Central memory CD8-positive, alpha-beta T cell (primary cell): ENCODE measurements at regions not wholly inside any gene's neighbourhood (a gene's known extent, or its start where the extent isn't known, plus 50 kb on each side); places are given as distances from the start of the nearest gene placed in this dataset.
"Not testable (repeated sequence)": the region's sequence is repeated elsewhere in the genome, so short reads cannot be mapped to it uniquely, and the experiment has no call there.

ENCODE experiments used
- ATAC-seq: fragments of 150-1000 bp; cut with Tn5 transposase; replicated peaks from 2 replicates; pipeline ENCODE4 v1.10.0; 2022; ENCODE audit warnings: mild to moderate bottlenecking, moderate FRiP score, moderate number of reproducible peaks; ENCODE audit not compliant: poor library complexity, severe bottlenecking; ENCODE audit errors: extremely low read depth
- DNase-seq, 2 donors: peaks; one replicate each; pipeline ENCODE4 v3.0.0; 2021; ENCODE audit warnings: low spot score in 2 of 2
- H3K27ac Mint-ChIP-seq: one replicate; pipeline ENCODE4 v1.8.0; 2022; ENCODE audit warnings: low read depth, mild to moderate bottlenecking, moderate library complexity, mixed read lengths
- H3K27me3 Mint-ChIP-seq: one replicate; pipeline ENCODE4 v1.8.0; 2022; ENCODE audit warnings: mixed read lengths
- H3K36me3 Mint-ChIP-seq: one replicate; pipeline ENCODE4 v1.8.0; 2022; ENCODE audit warnings: mild to moderate bottlenecking, moderate library complexity, mixed read lengths; ENCODE audit not compliant: insufficient read depth
- H3K4me1 Mint-ChIP-seq: one replicate; pipeline ENCODE4 v1.8.0; 2022; ENCODE audit warnings: mixed read lengths
- H3K4me3 Mint-ChIP-seq: one replicate; pipeline ENCODE4 v1.8.0; 2022; ENCODE audit warnings: mild to moderate bottlenecking, moderate library complexity, mixed read lengths
- H3K9me3 Mint-ChIP-seq: one replicate; pipeline ENCODE4 v1.8.0; 2022; ENCODE audit warnings: mixed read lengths

DNA sequence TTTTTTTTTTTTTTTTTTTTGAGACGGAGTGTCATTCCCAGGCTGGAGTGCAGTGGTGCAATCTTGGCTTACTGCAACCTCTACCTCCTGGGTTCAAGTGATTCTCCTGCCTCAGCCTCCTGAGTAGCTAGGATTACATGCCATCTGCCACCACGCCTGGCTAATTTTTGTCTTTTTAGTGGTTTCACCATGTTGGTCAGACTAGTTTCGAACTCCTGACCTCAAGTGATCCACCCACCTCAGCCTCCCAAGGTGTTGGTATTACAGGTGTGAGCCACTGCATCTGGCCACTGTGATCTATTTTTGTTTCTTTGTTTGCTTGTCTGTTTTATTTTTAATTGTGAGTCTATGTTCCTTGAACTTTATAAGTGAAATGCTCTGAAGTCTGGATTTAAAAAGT, 646.8 kb upstream of the RGS18 start:
- not testable (repeated sequence) for ATAC-seq, H3K36me3 Mint-ChIP-seq, H3K27ac Mint-ChIP-seq, DNase-seq, H3K27me3 Mint-ChIP-seq, H3K4me1 Mint-ChIP-seq, H3K9me3 Mint-ChIP-seq, H3K4me3 Mint-ChIP-seq

DNA sequence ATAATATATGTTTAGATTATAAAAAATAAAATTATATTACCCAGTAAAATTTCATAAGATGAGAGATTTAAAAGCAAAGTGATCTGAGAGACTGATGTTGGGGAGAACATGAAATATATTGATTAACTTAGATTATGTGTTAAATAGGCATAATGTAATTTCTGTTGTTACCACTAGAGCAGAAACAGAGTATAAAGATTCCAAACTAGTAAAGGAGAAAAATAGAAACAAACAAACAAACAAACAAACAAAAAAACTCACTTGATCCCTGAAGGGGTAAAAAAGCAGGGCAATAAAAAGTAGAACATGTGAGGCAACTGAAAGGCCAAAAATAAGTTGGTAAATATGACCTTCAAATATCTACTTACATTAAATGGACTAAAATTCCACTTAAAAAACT, 640.4 kb upstream of the RGS18 start:
- Mint-ChIP-seq H3K36me3 (no peaks in the 10 kb centered on the region), H3K4me1 (no peaks in the 10 kb centered on the region), H3K27me3 (no peaks in the 10 kb centered on the region), H3K27ac (no peak overlapping the region), H3K4me3 (no peak overlapping the region), H3K9me3 (peaks cover 5% of the 10 kb centered on the region)
- DNase-seq, result no peak
- no peak for ATAC-seq

DNA sequence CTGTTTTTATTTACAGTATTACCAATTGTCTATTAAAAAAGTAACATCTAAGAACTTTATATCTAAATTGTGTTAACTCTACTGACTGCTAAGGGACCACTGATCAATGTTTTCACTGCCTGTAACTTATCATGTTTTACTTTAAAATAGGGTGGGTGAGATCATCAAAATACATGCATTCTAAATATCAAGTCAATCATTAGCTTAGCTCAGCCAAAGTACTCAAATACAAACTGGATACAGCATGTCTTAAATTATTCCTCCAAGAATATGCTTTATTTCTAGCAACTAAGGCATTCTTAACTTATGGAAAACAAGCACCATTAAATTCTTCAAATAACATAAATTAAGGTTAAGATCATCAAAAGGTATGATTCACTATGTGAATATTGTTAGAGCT, 638.7 kb upstream of the RGS18 start:
- Mint-ChIP-seq H3K4me3 (no peak overlapping the region), H3K27ac (no peak overlapping the region), H3K36me3 (no peaks in the 10 kb centered on the region), H3K9me3 (peaks cover 5% of the 10 kb centered on the region), H3K4me1 (no peaks in the 10 kb centered on the region), H3K27me3 (no peaks in the 10 kb centered on the region)
- ATAC-seq (no peak), DNase-seq (no peak)

DNA sequence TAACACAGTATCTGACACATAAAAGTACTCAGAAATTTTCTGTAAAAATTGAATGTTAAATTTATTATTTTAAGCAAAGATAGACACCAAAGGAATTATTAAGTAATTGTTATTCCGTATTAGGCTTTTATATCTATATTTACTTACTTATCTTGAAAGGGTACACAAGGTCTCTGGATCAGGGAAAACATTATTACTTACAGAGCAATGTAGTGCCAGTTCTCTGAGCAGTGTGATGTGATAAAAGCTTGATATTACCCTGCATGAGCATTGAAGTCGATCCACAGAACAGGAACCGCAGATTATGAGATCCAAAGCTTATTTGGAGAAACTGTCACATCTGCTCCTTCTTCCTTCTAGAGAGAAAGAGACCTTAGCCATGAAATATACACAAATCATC, 637.9 kb upstream of the RGS18 start:
- no peaks in the 10 kb centered on the region for H3K36me3 Mint-ChIP-seq
- H3K4me3 Mint-ChIP-seq, result no peak overlapping the region
- no peaks in the 10 kb centered on the region for H3K27me3 Mint-ChIP-seq
- DNase-seq, result no peak
- H3K27ac Mint-ChIP-seq, result no peak overlapping the region
- peaks cover 12% of the 10 kb centered on the region for H3K9me3 Mint-ChIP-seq
- ATAC-seq, result no peak
- no peaks in the 10 kb centered on the region for H3K4me1 Mint-ChIP-seq

DNA sequence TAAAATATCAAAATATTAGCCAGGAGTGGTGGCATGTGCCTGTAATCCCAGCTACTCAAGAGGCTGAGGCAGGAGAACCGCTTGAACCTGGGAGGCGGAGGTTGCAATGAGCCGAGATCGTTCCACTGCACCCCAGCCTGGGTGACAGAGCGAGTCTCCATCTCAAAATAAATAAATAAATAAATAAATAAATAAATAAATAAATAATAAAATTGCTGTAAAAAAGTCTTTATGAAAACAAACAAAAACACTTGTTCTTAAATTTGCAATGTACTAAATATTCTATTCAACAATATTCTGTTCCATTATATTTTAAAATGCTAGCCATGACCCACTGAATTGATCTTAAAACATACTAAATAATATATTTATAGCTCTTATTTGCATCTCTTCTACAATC, 632.3 kb upstream of the RGS18 start:
- H3K27me3 Mint-ChIP-seq, result not testable (repeated sequence)

DNA sequence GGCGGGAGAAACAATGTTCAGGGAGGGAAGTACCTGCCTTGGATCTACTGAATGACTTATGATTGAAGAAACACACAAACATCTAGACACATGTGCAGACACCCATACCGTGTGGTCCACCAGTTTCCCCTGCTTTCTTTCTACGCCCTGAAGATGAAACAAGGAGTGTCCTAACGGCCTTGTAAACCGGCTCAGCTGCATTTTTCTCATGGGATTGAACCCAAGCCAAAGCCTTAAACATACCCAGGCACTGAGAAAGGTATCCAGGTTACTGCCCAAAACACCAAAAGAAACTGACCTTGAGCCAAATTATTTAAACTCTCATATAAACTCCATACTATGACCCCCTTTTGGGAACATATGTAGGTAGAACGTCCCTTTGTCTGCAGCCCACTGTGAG, 630.0 kb upstream of the RGS18 start:
- H3K27ac Mint-ChIP-seq, result no peak overlapping the region
- DNase-seq (no peak), ATAC-seq (no peak)
- H3K27me3 Mint-ChIP-seq, result no peaks in the 10 kb centered on the region
- no peaks in the 10 kb centered on the region for H3K36me3 Mint-ChIP-seq
- no peak overlapping the region for H3K4me3 Mint-ChIP-seq
- H3K9me3 Mint-ChIP-seq, result peaks cover 32% of the 10 kb centered on the region
- no peaks in the 10 kb centered on the region for H3K4me1 Mint-ChIP-seq

More for the DNA sequence above, 632.3 kb upstream of the RGS18 start:
- peaks cover 34% of the 10 kb centered on the region for H3K9me3 Mint-ChIP-seq
- DNase-seq, H3K27ac Mint-ChIP-seq, H3K4me1 Mint-ChIP-seq, ATAC-seq, H3K4me3 Mint-ChIP-seq, H3K36me3 Mint-ChIP-seq: not testable (repeated sequence)

DNA sequence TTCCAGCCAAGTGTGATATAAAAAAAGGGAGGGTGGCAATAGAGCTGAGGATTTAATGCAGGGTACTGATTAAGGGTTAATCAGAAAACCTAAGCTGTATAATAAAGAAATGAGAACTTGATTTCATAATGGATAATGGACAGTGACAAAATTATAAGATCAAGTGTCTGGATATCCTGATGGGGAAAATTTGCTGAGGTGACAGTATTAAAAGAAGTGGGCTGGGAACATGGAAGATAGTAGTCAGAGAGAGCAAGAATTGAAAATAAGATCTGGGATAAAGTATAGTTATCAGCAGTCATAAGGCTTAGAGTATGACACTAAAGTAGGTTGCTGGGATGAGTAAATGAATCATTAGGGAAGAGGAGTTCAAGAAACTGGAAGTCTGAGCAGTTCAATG, 627.3 kb upstream of the RGS18 start:
- ATAC-seq (no peak), DNase-seq (no peak)
- Mint-ChIP-seq H3K27me3 (no peaks in the 10 kb centered on the region), H3K36me3 (no peaks in the 10 kb centered on the region), H3K9me3 (peaks cover 23% of the 10 kb centered on the region), H3K4me1 (no peaks in the 10 kb centered on the region), H3K27ac (no peak overlapping the region), H3K4me3 (no peak overlapping the region)

DNA sequence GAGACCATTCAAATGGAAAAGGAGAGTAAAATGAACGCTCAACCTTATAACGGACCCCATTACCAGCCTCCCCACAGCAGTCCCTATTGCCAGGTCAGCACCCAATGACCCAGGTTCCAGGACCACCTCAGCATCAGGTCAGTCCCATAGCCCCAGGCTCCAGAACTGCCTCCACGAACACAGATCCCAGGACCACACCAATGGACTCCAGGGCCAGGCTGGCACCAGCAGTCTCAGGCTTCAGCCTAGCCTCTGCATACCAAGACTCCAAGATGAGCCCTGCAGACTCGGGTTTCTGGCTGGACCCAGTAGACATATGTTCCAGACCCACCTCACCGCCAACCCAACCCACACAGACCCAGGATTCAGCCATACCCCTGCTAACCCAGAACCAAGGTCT, 625.0 kb upstream of the RGS18 start:
- no peak for ATAC-seq
- no peak overlapping the region for H3K4me3 Mint-ChIP-seq
- H3K27me3 Mint-ChIP-seq, result no peaks in the 10 kb centered on the region
- H3K4me1 Mint-ChIP-seq, result no peaks in the 10 kb centered on the region
- H3K9me3 Mint-ChIP-seq, result peaks cover 22% of the 10 kb centered on the region
- DNase-seq, result no peak
- no peak overlapping the region for H3K27ac Mint-ChIP-seq
- no peaks in the 10 kb centered on the region for H3K36me3 Mint-ChIP-seq

DNA sequence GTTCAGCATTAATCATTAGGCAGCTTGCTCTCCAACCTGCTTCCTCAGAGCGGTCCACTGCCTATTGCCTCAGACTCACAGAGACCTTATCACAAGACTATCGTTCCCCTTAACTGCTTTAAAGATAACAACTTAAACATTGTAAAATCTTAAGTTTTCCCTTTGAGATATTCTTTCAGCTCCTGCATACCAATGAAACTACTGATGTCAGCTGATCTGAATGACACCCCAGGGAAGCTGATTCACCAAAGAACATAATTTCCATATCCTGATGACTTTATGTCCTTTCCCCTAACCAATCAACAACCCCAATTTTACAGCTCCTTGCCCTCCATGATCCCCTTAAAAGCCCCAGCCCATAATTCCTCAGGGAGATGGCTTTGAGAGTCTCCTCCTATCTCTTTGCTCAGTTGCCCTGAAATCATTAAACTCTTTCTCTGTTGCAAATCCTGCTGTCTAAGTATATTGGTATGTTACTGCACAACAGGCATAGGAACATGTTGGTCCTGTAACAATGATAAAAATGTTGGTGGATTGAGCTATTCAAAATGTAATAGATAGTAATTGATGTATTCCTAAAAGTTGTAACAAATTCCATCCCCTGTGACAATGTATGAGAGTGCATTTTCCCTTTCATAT, 621.4 kb upstream of the RGS18 start:
- no peaks in the 10 kb centered on the region for H3K36me3 Mint-ChIP-seq
- peaks cover 6% of the 10 kb centered on the region for H3K9me3 Mint-ChIP-seq

DNA sequence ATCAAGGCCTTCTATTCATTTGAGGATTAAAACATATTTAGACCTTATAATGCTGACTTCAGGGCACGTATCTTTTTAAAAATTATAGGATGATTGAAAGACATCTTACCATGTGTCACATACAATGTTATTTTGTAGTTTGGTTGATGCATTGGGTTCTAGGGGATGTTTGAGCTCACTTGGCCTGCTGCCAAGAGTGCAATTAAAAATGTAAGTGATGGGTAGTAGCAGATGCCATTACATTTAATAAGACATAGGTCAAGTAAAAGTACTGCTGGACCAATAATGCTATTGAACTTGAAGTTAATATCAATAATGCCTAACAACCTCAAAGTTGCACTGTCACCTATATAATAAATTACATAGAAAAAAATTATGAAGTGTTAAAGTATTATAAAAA, 616.5 kb upstream of the RGS18 start:
- no peaks in the 10 kb centered on the region for H3K4me1 Mint-ChIP-seq

More for the DNA sequence above, 621.4 kb upstream of the RGS18 start:
- Mint-ChIP-seq H3K4me1 (no peaks in the 10 kb centered on the region), H3K27ac (no peak overlapping the region), H3K4me3 (no peak overlapping the region), H3K27me3 (no peaks in the 10 kb centered on the region)
- DNase-seq, result no peak
- ATAC-seq, result no peak

DNA sequence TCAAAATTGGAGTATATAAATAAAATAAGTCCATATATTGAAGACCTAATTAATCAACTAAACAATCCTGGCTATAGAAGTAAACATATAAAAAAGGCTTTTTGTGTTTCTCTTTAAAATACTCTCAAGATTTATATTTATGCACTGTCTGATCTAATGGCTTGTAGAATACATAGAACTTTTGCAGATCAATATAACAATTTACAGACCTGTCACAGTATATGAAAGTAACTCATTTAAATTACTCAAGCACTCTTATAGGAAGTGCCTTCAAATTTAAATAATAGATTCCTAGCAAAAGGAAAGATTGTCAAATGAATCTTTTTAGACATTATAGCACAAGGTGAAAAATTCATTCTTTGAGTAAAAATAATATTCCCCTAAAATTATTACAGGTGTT, 615.8 kb upstream of the RGS18 start:
- no peaks in the 10 kb centered on the region for H3K27me3 Mint-ChIP-seq
- ATAC-seq (no peak), DNase-seq (no peak)
- H3K36me3 Mint-ChIP-seq, result no peaks in the 10 kb centered on the region
- peaks cover 7% of the 10 kb centered on the region for H3K9me3 Mint-ChIP-seq
- no peak overlapping the region for H3K27ac Mint-ChIP-seq
- H3K4me1 Mint-ChIP-seq, result no peaks in the 10 kb centered on the region
- H3K4me3 Mint-ChIP-seq, result no peak overlapping the region

More for the DNA sequence above, 616.5 kb upstream of the RGS18 start:
- DNase-seq (no peak), ATAC-seq (no peak)
- H3K27ac Mint-ChIP-seq, result no peak overlapping the region
- H3K36me3 Mint-ChIP-seq, result no peaks in the 10 kb centered on the region
- peaks cover 13% of the 10 kb centered on the region for H3K9me3 Mint-ChIP-seq
- no peaks in the 10 kb centered on the region for H3K27me3 Mint-ChIP-seq
- no peak overlapping the region for H3K4me3 Mint-ChIP-seq

DNA sequence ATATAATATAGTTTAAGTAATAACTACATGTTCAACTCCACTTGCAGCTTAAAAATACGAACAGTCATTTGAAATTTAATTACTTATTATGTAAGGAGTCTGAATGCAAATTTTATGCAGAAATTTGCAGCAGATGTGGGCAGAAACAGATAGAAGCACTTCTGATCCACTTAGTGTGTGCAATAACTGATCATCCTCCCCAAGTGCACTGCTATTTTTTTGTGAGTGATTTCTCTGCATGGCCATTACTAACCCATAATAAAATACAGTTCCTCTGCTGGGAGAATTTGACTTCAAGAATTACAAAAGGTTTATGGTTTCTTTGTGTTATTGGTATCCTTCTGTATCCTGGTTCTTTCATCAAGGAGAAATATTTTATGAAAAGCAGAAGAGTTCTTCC, 611.5 kb upstream of the RGS18 start:
- DNase-seq (no peak), ATAC-seq (no peak)
- H3K36me3 Mint-ChIP-seq, result no peaks in the 10 kb centered on the region

DNA sequence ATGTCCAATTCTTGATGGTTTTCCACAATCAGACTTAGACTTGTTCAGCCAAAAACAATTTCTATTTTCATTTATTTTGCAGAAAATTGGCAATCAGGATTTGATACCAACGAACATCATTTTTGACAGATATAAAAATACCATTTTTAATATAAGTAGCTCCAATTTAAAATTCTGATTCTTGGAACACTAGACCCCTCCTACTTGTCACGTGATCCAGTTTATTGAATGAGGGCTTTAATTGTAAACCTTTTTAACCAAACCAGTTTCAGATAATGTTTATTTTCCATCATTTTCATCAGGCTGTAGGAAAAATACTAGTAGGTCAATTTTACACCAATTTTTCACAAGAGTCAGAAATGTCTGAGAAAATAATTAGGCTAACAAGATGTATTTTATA, 607.2 kb upstream of the RGS18 start:
- no peak for DNase-seq
- ATAC-seq, result no peak
- H3K9me3 Mint-ChIP-seq, result peaks cover 23% of the 10 kb centered on the region
- no peak overlapping the region for H3K4me3 Mint-ChIP-seq
- no peak overlapping the region for H3K27ac Mint-ChIP-seq
- H3K4me1 Mint-ChIP-seq, result no peaks in the 10 kb centered on the region
- no peaks in the 10 kb centered on the region for H3K27me3 Mint-ChIP-seq
- H3K36me3 Mint-ChIP-seq, result no peaks in the 10 kb centered on the region

More for the DNA sequence above, 611.5 kb upstream of the RGS18 start:
- peaks cover 13% of the 10 kb centered on the region for H3K9me3 Mint-ChIP-seq
- H3K4me1 Mint-ChIP-seq, result no peaks in the 10 kb centered on the region
- H3K27ac Mint-ChIP-seq, result no peak overlapping the region
- H3K27me3 Mint-ChIP-seq, result no peaks in the 10 kb centered on the region
- H3K4me3 Mint-ChIP-seq, result no peak overlapping the region

DNA sequence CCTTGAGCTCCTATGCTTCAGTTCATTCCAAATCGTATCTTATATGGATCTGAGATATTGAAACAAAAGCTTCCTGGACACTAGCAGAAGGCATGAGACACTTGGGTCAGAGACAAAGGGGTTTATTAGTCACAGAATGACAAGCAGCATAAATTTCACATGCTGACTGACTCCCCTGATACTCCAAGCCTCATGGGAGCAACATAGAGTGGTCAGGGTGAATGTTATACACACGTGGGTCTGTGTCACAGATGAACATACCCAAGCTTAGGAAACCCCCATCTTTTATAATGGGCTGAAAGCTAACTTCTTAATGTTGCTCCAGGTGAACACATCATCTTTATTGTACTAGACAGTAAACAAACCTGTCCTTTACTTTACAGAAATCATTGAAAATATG, 599.9 kb upstream of the RGS18 start:
- Mint-ChIP-seq H3K4me1 (no peaks in the 10 kb centered on the region), H3K27ac (no peak overlapping the region), H3K4me3 (no peak overlapping the region), H3K9me3 (peaks cover 15% of the 10 kb centered on the region), H3K27me3 (no peaks in the 10 kb centered on the region), H3K36me3 (no peaks in the 10 kb centered on the region)
- no peak for ATAC-seq
- no peak for DNase-seq
